NCI-H1105 treated with DMSO at 0.1 percent for 48 hours (cell line): ENCODE measurements at regions not wholly inside any gene's neighbourhood (a gene's known extent, or its start where the extent isn't known, plus 50 kb on each side); places are given as distances from the start of the nearest gene placed in this dataset.

Experiments
- DNase-seq: peaks from one replicate; lab custom pipeline; 2025; lab: John Stamatoyannopoulos, UW

GRCh38 chr5:133687212-133688061 lies 75.1 kb upstream of the FSTL4 start:
- DNase-seq, result no peak

GRCh38 chr5:133686566-133686965 lies 74.2 kb upstream of the FSTL4 start:
- DNase-seq, result no peak

- no peak for DNase-seq
Observed at GRCh38 chr5:133685402-133686018, 73.2 kb upstream of the FSTL4 start.

GRCh38 chr5:133683646-133684596 lies 71.6 kb upstream of the FSTL4 start:
- DNase-seq, result no peak

- DNase-seq, result no peak
Observed at GRCh38 chr5:133682451-133682850, 70.1 kb upstream of the FSTL4 start.

GRCh38 chr5:133681896-133682295 lies 69.6 kb upstream of the FSTL4 start:
- DNase-seq, result no peak

- DNase-seq, result no peak
Observed at GRCh38 chr5:133680830-133681565, 68.7 kb upstream of the FSTL4 start.

- DNase-seq, result no peak
Observed at GRCh38 chr5:133679534-133679933, 67.2 kb upstream of the FSTL4 start.

GRCh38 chr5:133675376-133676154 lies 63.2 kb upstream of the FSTL4 start:
- DNase-seq, result no peak

- no peak for DNase-seq
Observed at GRCh38 chr5:133670336-133670735, 58.0 kb upstream of the FSTL4 start.

GRCh38 chr5:133669472-133669871 lies 57.1 kb upstream of the FSTL4 start:
- no peak for DNase-seq

GRCh38 chr5:133668458-133668857 lies 56.1 kb upstream of the FSTL4 start:
- DNase-seq, result no peak

- DNase-seq, result no peak
Observed at GRCh38 chr5:133667217-133667616, 54.9 kb upstream of the FSTL4 start.

GRCh38 chr5:133665571-133665970 lies 53.2 kb upstream of the FSTL4 start:
- DNase-seq, result no peak

- no peak for DNase-seq
Observed at GRCh38 chr5:133664422-133664821, 52.1 kb upstream of the FSTL4 start.

GRCh38 chr5:133663397-133664054 lies 51.2 kb upstream of the FSTL4 start:
- no peak for DNase-seq

- no peak for DNase-seq
Observed at GRCh38 chr5:133662578-133662977, 50.2 kb upstream of the FSTL4 start.
